Activated CD8-positive, alpha-beta T cell treated with anti-CD3 and anti-CD28 coated beads, Interleukin-2, amount 10 ng/mL, durations not matched to agents 7 days and 5 days (primary cell): ENCODE measurements at regions not wholly inside any gene's neighbourhood (a gene's known extent, or its start where the extent isn't known, plus 50 kb on each side); places are given as distances from the start of the nearest gene placed in this dataset.

Experiments
- ATAC-seq: fragments of 150-1000 bp; cut with Tn5 transposase; one replicate; pipeline ENCODE4 v1.10.0; 2021; ENCODE audit warnings: moderate library complexity
- CTCF ChIA-PET: fragments of 350-600 bp; sonication (Branson Sonifier 250); formaldehyde crosslinking; loops from one replicate; lab custom pipeline; 2021; ENCODE audit warnings: antibody characterized with exemption; lab: Charles Lee
- POLR2A ChIA-PET: fragments of 350-600 bp; sonication (Branson Sonifier 250); formaldehyde crosslinking; loops from one replicate; lab custom pipeline; 2021; ENCODE audit warnings: antibody characterized with exemption; lab: Charles Lee
- DNase-seq: peaks from one replicate; pipeline ENCODE4 v3.0.0-alpha.2; 2020
- H3K27ac Mint-ChIP-seq: one replicate; pipeline ENCODE4 v1.8.0; 2021; ENCODE audit warnings: mild to moderate bottlenecking, mixed read lengths
- H3K27me3 Mint-ChIP-seq: one replicate; pipeline ENCODE4 v1.8.0; 2021; ENCODE audit warnings: low read depth, mixed read lengths
- H3K36me3 Mint-ChIP-seq: one replicate; pipeline ENCODE4 v1.8.0; 2021; ENCODE audit warnings: low read depth, mixed read lengths
- H3K4me1 Mint-ChIP-seq: one replicate; pipeline ENCODE4 v1.8.0; 2021; ENCODE audit warnings: low read depth, mixed read lengths
- H3K4me3 Mint-ChIP-seq: one replicate; pipeline ENCODE4 v1.8.0; 2021; ENCODE audit warnings: mild to moderate bottlenecking, mixed read lengths
- H3K9me3 Mint-ChIP-seq: one replicate; pipeline ENCODE4 v1.8.0; 2022; ENCODE audit warnings: mixed read lengths; ENCODE audit not compliant: insufficient read depth

- H3K36me3 Mint-ChIP-seq: no peaks in the 10 kb centered on the region
- CTCF ChIA-PET: no interaction called here
These were observed 116.4 kb downstream of the GDAP2 start for GRCh38 chr1:117812869-117813511.

More at GRCh38 chr1:117812869-117813511, 116.4 kb downstream of the GDAP2 start:
- H3K4me3 Mint-ChIP-seq: no peak overlapping the region
- no peak overlapping the region for H3K27ac Mint-ChIP-seq
- no peak for DNase-seq
- ATAC-seq: no peak
- no peaks in the 10 kb centered on the region for H3K9me3 Mint-ChIP-seq
- no peaks in the 10 kb centered on the region for H3K4me1 Mint-ChIP-seq
- peaks cover 3% of the 10 kb centered on the region for H3K27me3 Mint-ChIP-seq
- POLR2A ChIA-PET: no interaction called here
